ENCODE measurements at regions not wholly inside any gene's neighbourhood (a gene's known extent, or its start where the extent isn't known, plus 50 kb on each side); places are given as distances from the start of the nearest gene placed in this dataset.
A peak's percentile ranks its signal among the peaks of the same experiment; 100 is the strongest.

DNA sequence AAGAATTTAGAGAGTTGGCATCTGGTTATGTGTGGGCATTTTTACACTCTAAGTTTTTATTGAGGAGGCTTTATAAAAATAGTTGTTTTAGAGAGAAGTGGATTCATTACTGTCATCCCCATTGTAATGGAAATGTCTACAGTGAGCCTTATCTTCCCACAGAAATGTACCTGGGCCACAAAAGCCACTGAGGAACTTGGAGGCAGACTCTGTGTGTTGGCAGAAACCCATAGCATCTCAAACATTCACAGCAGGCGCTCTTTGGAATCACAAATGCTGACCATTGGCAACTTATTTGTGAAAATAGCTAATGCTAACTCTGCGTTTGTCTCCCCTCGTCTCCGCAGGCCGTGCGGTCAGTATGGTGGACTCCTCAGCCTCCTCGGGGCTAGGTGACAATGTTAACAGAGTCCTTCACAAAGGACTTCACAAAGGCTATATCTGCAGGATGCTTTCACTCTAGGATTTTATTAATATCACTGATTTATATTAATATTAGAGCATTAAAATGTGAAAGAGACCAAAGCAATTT, 689.1 kb upstream of the POU3F3 start (continued):
- TF ChIP-seq TEAD2 (CRISPR knock-in tag; IDR thresholded peaks at IDR 0.05) (no peak), FOXK1 (CRISPR knock-in tag; IDR thresholded peaks at IDR 0.05; ENCODE audit: borderline replicate concordance, low read depth) (no peak), ZNF83 (CRISPR knock-in tag; IDR thresholded peaks at IDR 0.05; ENCODE audit: borderline replicate concordance) (no peak), MAFG (CRISPR knock-in tag; IDR thresholded peaks at IDR 0.05) (no peak)
- TF ChIP-seq, protein P1, sequence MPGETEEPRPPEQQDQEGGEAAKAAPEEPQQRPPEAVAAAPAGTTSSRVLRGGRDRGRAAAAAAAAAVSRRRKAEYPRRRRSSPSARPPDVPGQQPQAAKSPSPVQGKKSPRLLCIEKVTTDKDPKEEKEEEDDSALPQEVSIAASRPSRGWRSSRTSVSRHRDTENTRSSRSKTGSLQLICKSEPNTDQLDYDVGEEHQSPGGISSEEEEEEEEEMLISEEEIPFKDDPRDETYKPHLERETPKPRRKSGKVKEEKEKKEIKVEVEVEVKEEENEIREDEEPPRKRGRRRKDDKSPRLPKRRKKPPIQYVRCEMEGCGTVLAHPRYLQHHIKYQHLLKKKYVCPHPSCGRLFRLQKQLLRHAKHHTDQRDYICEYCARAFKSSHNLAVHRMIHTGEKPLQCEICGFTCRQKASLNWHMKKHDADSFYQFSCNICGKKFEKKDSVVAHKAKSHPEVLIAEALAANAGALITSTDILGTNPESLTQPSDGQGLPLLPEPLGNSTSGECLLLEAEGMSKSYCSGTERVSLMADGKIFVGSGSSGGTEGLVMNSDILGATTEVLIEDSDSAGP (CRISPR knock-in tag; IDR thresholded peaks at IDR 0.05; ENCODE audit: borderline replicate concordance): no peak

DNA sequence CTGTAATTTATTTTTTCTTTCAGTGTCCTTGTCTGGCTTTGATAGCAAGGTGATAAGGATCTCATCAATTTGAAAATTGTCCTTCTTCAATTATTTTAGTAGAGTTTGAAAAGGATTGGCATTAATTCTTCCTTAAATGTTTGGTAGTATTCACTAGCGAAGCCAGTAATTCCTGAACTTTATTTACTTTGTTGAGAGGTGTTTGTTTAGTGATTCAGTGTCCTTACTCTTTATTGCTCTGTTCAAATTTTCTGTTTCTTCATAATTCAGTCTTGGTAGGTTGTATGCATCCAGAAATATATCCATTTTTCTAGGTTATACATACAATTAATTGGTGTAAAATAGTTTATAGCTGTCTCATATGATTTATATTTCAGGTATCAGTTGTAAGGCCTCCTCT, 676.7 kb upstream of the POU3F3 start:
- CTCF ChIA-PET (ENCODE audit: low intra/inter-chr PET ratio, low total read pairs): no interaction called here
- Histone ChIP-seq H3K79me2 (ENCODE audit: insufficient read depth, low read length) (no peaks in the 10 kb centered on the region), H3K9me3 (ENCODE audit: low read length) (peaks cover 23% of the 10 kb centered on the region), H2AFZ (ENCODE audit: low read length) (no peak overlapping the region), H3K36me3 (replicated peaks in 1 of 2; ENCODE audit: control insufficient read depth in 1 of 2, insufficient read depth in 2 of 2, low read length in 2 of 2) (no peaks in the 10 kb centered on the region), H3K27ac (ENCODE audit: extremely low read length, insufficient read depth, low read length) (no peak overlapping the region), H3K9ac (ENCODE audit: insufficient read depth, low read depth, low read length) (no peak overlapping the region), H3K4me3 (replicated peaks in 1 of 3; ENCODE audit: insufficient read depth in 1 of 3, low read depth in 2 of 3, low read length in 3 of 3) (no peak overlapping the region), H3K27me3 (ENCODE audit: control insufficient read depth in 1 of 2, insufficient read depth in 2 of 2, low read length in 2 of 2) (no peaks in the 10 kb centered on the region), H4K20me1 (ENCODE audit: insufficient read depth, low read length) (no peaks in the 10 kb centered on the region), H3K4me1 (ENCODE audit: insufficient read depth, low read length) (no peaks in the 10 kb centered on the region), H3K4me2 (ENCODE audit: low read depth, low read length) (no peak overlapping the region)
- WGBS (ENCODE audit: low lambda C conversion rate): 2% methylated on average over 1 of the region's 1 CpG
- POLR2A ChIA-PET: no interaction called here
- in situ Hi-C loops (cut with HindIII; ENCODE audit: extremely low pct_ligation_motif_present, low pct_unique_long_range_greater_than_20kb): no loop called here
- FAIRE-seq (no peak), ATAC-seq (no peak; the same call in 2 of the 3 replicates), DNase-seq (ENCODE audit: low spot score) (no peak)
- intact Hi-C loops (cut with micrococcal nuclease; ENCODE audit: unreplicated experiment): no loop called here
- no TSS peak for BruUV-seq (replicated peaks)
- peak; percentile 45; the same call in 1 of the 2 replicates for TF ChIP-seq FOXA1 (IDR thresholded peaks at IDR 0.05)
- TF ChIP-seq FOXA1 (CRISPR knock-in tag; IDR thresholded peaks at IDR 0.05): no peak; the same call in 1 of the 2 replicates
- no peak for TF ChIP-seq HDAC1 (CRISPR knock-in tag; IDR thresholded peaks at IDR 0.05)
- TF ChIP-seq AHDC1 (CRISPR knock-in tag; IDR thresholded peaks at IDR 0.05; ENCODE audit: borderline replicate concordance): peak; percentile 17; the same call in 1 of the 2 replicates
- no peak for TF ChIP-seq NFKBIZ (CRISPR knock-in tag; IDR thresholded peaks at IDR 0.05)

All from HepG2 (cell line).